ENCODE measurements at regions not wholly inside any gene's neighbourhood (a gene's known extent, or its start where the extent isn't known, plus 50 kb on each side); places are given as distances from the start of the nearest gene placed in this dataset.

DNA sequence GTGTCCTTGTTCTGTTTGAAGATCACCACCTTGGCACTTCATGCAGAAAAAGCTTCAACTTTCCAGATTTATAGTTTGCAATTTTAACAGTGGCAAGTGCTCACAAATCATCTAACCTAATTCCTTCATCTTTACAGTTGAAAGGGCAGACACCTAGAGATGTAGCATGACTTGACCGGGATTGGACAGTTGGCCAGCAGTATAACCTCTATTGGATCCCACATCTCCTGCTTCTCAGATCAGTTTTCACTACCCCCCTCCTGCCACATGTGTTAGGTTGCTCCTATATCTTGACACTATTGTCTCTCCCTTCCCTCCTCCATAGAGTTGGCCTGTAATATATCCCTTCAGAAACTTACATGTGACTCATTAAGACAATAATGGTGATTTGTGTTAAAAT, 206.0 kb upstream of the SEMA6D start:
- no peak overlapping the region for H3K4me2 ChIP-seq
- FAIRE-seq: no peak
- DNase-seq (ENCODE audit: low read depth in 1 of 2, low spot score in 1 of 2): no peak
- H3K4me3 ChIP-seq: no peak overlapping the region
- H3K9me3 ChIP-seq: no peaks in the 10 kb centered on the region
- H3K4me1 ChIP-seq: no peaks in the 10 kb centered on the region
- ChIA-PET POLR2A (no interaction called here), CTCF (no interaction called here)
- no peak for TF ChIP-seq HOXA7 (CRISPR knock-in tag; IDR thresholded peaks at IDR 0.05)
- no peak for TF ChIP-seq CBX2 (IDR thresholded peaks at IDR 0.05; ENCODE audit: borderline replicate concordance, low read depth)
- no peak for TF ChIP-seq JUN (IDR thresholded peaks at IDR 0.05)
- no peak for TF ChIP-seq CHD4 (IDR thresholded peaks at IDR 0.05; ENCODE audit: borderline replicate concordance)
- no peak for TF ChIP-seq TP53 (CRISPR knock-in tag; IDR thresholded peaks at IDR 0.05)
- no peak for TF ChIP-seq FOXS1 (CRISPR knock-in tag; IDR thresholded peaks at IDR 0.05)
- TF ChIP-seq KDM5A (IDR thresholded peaks at IDR 0.05): no peak
- TF ChIP-seq RNF2 (IDR thresholded peaks at IDR 0.05; ENCODE audit: borderline replicate concordance, low read depth): no peak
- no peak for TF ChIP-seq ZSCAN20 (CRISPR knock-in tag; IDR thresholded peaks at IDR 0.05)
- no peak for TF ChIP-seq RFX5 (IDR thresholded peaks at IDR 0.05)
- WGBS (ENCODE audit: missing lambda C conversion rate): 0% methylated on average over 1 of the region's 1 CpG
- H3K27ac ChIP-seq: no peak overlapping the region
- ATAC-seq: no peak

DNA sequence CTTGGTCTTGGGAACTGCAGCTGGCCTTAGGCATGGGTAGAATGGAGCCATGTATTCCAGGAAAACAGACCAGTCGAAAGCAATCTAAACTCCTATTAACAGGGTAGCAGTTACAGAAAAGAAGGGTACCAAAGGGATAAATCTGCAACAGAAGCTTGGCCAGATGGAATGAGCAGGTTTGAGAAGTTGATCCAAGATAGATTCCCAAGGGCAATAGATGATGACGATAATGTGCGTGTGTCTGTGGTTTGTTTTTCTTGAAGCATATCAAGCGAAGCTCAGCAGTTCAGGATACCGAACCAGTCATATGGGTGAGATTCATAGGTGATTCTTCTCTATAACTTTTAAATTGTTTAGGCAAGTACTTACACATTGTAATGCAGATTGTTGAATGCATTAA, 203.8 kb upstream of the SEMA6D start:
- Histone ChIP-seq H3K9me3 (no peaks in the 10 kb centered on the region), H3K4me1 (no peaks in the 10 kb centered on the region), H3K4me3 (no peak overlapping the region), H3K4me2 (no peak overlapping the region), H3K27ac (no peak overlapping the region)
- POLR2A ChIA-PET: no interaction called here
- ATAC-seq: no peak
- TF ChIP-seq MYC (IDR thresholded peaks at IDR 0.05; ENCODE audit: borderline replicate concordance, low read length) (no peak), HOXB5 (CRISPR knock-in tag; IDR thresholded peaks at IDR 0.05) (no peak), JUNB (IDR thresholded peaks at IDR 0.05) (no peak), MAZ (IDR thresholded peaks at IDR 0.05; ENCODE audit: borderline replicate concordance, low read depth, low read length) (no peak), HOXA7 (CRISPR knock-in tag; IDR thresholded peaks at IDR 0.05) (no peak), ZNF302 (CRISPR knock-in tag; IDR thresholded peaks at IDR 0.05) (no peak), RARB (CRISPR knock-in tag; IDR thresholded peaks at IDR 0.05) (no peak), POLR2AphosphoS2 (conservative IDR thresholded peaks at IDR 0.05; ENCODE audit: low read length) (no peak)
- no peak for DNase-seq (ENCODE audit: low read depth in 1 of 2, low spot score in 1 of 2)
- WGBS (ENCODE audit: missing lambda C conversion rate): 37% methylated on average over 5 of the region's 5 CpGs
- CTCF ChIA-PET: no interaction called here
- FAIRE-seq: no peak

DNA sequence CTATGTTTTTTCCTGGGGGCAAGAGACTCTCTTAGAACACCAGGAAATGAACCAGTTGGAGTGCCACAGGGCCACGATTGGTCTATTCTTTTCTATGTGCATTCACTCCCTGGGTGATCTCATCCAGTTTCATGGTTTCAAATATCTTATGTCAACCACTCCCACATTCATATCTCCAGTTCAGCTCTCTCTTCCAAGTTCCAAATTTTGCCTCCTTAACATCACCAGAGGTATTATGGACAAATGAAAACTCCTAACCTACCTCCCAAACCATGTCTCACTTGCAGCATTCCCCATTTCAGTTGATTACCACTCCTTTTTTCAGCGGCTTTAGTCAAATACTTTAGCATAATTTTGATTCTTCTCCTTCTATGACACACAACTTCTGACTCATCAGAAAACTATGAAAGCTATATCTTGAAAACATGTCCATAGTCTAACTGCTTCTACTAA, 203.1 kb upstream of the SEMA6D start:
- H3K4me3 ChIP-seq: no peak overlapping the region
- ATAC-seq (no peak), DNase-seq (ENCODE audit: low read depth in 1 of 2, low spot score in 1 of 2) (no peak), FAIRE-seq (no peak)
- no peaks in the 10 kb centered on the region for H3K9me3 ChIP-seq
- TF ChIP-seq EHF (CRISPR knock-in tag; IDR thresholded peaks at IDR 0.05) (no peak), FOSL2 (IDR thresholded peaks at IDR 0.05) (no peak), FOSL2 (CRISPR knock-in tag; IDR thresholded peaks at IDR 0.05) (no peak), ZSCAN20 (CRISPR knock-in tag; IDR thresholded peaks at IDR 0.05) (no peak)
- TF ChIP-seq, protein P1, sequence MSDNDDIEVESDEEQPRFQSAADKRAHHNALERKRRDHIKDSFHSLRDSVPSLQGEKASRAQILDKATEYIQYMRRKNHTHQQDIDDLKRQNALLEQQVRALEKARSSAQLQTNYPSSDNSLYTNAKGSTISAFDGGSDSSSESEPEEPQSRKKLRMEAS (IDR thresholded peaks at IDR 0.05): no peak
- TF ChIP-seq, protein P2, sequence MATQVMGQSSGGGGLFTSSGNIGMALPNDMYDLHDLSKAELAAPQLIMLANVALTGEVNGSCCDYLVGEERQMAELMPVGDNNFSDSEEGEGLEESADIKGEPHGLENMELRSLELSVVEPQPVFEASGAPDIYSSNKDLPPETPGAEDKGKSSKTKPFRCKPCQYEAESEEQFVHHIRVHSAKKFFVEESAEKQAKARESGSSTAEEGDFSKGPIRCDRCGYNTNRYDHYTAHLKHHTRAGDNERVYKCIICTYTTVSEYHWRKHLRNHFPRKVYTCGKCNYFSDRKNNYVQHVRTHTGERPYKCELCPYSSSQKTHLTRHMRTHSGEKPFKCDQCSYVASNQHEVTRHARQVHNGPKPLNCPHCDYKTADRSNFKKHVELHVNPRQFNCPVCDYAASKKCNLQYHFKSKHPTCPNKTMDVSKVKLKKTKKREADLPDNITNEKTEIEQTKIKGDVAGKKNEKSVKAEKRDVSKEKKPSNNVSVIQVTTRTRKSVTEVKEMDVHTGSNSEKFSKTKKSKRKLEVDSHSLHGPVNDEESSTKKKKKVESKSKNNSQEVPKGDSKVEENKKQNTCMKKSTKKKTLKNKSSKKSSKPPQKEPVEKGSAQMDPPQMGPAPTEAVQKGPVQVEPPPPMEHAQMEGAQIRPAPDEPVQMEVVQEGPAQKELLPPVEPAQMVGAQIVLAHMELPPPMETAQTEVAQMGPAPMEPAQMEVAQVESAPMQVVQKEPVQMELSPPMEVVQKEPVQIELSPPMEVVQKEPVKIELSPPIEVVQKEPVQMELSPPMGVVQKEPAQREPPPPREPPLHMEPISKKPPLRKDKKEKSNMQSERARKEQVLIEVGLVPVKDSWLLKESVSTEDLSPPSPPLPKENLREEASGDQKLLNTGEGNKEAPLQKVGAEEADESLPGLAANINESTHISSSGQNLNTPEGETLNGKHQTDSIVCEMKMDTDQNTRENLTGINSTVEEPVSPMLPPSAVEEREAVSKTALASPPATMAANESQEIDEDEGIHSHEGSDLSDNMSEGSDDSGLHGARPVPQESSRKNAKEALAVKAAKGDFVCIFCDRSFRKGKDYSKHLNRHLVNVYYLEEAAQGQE (IDR thresholded peaks at IDR 0.05): no peak
- H3K4me2 ChIP-seq: no peak overlapping the region
- H3K27ac ChIP-seq: no peak overlapping the region
- no peaks in the 10 kb centered on the region for H3K4me1 ChIP-seq
- ChIA-PET CTCF (no interaction called here), POLR2A (no interaction called here)
- WGBS (ENCODE audit: missing lambda C conversion rate): 2% methylated on average over 2 of the region's 2 CpGs

Data from A549 (cell line).